GM21723 (cell line): ENCODE measurements at regions not wholly inside any gene's neighbourhood (a gene's known extent, or its start where the extent isn't known, plus 50 kb on each side); places are given as distances from the start of the nearest gene placed in this dataset.

ENCODE experiments used
- ATAC-seq: cut with Tn5 transposase; IDR thresholded peaks from one replicate; pipeline ENCODE4 v1.9.1; 2021; ENCODE audit warnings: mild to moderate bottlenecking, moderate library complexity; ENCODE audit not compliant: unreplicated experiment

DNA sequence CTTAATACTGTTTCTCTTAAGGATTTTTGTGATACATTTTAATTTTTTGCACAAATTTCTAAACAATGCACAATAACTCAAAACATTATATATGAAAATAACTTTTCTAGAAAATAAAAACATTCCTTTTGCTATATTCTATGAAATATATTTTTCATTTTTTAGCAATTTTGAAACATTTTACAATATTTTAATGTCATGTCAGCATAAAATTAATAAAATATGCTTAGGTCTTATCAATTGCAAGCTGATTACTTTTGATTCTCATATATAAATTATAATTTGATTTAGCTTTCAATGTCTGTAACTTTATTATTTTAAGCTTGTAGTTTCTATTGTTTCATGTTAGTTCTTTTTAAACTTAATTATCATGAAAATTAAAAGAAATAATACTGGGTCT is 898.7 kb downstream of the TMEM182 start:
- no peak for ATAC-seq

DNA sequence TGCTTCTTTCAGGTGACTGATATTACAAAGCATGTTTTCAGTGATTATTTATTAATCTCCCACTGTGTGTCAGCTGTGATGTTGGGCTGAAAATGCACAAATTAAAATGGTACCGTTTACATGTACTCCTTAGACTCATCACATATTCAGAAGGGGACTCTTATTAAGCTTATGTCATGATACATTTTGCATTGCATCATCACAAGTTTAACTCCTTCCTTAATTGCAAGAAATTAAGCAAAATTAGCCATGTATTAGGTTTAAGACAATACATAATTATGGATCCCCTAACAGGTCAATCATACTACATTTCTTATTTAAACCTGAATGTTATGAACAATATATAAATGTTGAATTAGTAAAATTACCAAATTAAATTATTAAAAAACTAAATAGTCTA is 899.1 kb downstream of the TMEM182 start:
- ATAC-seq: no peak

DNA sequence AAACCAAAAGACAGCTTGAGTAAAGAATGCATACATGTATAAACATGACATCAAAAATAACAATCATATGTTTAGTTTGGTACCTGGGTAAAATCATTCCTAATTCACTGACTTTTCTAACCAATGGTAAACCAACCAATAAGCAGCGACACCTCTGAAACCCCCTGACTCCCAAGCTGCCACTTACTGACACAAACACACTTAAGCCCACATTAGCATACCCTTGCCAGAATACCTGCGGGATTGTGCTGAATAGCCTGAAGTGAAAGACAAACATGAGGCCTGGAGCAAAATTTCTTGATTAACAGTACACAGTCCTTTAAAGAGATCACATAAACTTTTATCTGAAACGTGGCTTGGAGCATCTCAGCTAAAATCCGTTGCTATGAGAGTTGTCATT is 902.9 kb downstream of the TMEM182 start:
- ATAC-seq: no peak

DNA sequence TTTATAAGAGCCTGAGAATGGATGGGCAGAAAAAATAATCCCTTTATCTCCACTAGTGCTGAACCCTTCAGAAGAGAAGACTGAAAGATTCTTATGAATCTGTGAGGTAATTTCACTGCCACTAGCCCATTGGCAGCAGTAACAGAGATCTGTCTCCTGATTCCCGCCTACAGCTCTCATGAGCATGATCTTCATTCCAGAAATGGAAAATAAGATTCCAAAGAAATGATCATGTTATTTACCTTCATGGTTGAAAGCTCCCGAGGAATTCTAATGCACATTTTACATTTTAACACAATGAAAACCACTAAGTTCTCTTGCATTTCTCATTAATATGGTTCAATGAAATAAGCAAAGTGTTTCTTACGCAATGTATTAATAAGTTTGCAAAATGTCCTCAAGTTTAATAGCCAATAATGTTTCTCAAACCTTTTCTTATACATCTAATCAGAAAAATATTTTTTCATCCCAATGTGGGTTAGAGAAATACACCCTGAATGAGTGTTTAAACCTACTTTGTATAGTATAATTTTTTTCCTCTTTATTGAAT is 905.6 kb downstream of the TMEM182 start:
- no peak for ATAC-seq

DNA sequence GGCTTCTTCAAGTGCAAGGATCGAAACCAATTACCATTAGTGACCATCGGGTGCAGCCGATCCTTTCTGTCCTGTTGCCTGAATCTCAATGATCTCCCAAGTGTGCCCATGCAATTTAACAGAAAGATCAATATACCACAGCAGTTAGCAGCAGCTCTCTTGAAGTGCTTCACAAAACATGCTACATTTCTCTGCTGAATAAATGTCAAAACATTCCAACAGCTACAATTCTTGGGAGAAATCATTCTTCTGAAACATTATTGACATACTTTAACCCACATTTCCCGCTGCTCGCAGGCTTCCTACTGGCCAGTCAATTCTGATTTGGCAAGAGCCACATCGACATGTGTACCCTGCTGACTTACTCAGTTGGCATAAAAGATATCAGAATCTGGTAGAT is 907.7 kb downstream of the TMEM182 start:
- no peak for ATAC-seq
